CD14-positive monocyte (primary cell): ENCODE measurements at regions not wholly inside any gene's neighbourhood (a gene's known extent, or its start where the extent isn't known, plus 50 kb on each side); places are given as distances from the start of the nearest gene placed in this dataset.

ENCODE experiments used
- DNase-seq, 3 donors: peaks; one replicate each; pipeline ENCODE4 v3.0.0-alpha.2; 2011 to 2022
- H2AFZ ChIP-seq: 2 replicates; pipeline ENCODE4 v1.6.0; 2012; ENCODE audit warnings: mild to moderate bottlenecking, low read depth, low read length, inconsistent platforms; ENCODE audit not compliant: insufficient read depth, poor library complexity, severe bottlenecking
- H3K27ac ChIP-seq, 2 donors: 1 replicate in 1 of 2; 2 replicates in 1 of 2; pipeline ENCODE4 v1.5.1; 2012 to 2013; ENCODE audit warnings: low read length in 2 of 2, control low read depth in 1 of 2, inconsistent platforms in 1 of 2, low read depth in 1 of 2, mild to moderate bottlenecking in 1 of 2
- H3K27me3 ChIP-seq, 2 donors: one replicate each; pipeline versions ENCODE4 v1.6.0 to v1.6.1; 2011 to 2013; ENCODE audit warnings: low read length in 2 of 2; ENCODE audit not compliant: control insufficient read depth in 2 of 2, insufficient read depth in 2 of 2
- H3K36me3 ChIP-seq, 2 donors: replicated peaks in 1 of 2; 1 replicate in 1 of 2; 2 replicates in 1 of 2; pipeline versions ENCODE4 v1.5.1 to v1.6.1; 2012 to 2013; ENCODE audit warnings: low read length in 2 of 2, control low read depth in 1 of 2, inconsistent platforms in 1 of 2, mild to moderate bottlenecking in 1 of 2; ENCODE audit not compliant: insufficient read depth in 2 of 2, control insufficient read depth in 1 of 2
- H3K4me1 ChIP-seq, 2 donors: 1 replicate in 1 of 2; 2 replicates in 1 of 2; pipeline versions ENCODE4 v1.5.1 to v1.6.1; 2012 to 2013; ENCODE audit warnings: low read length in 2 of 2, control low read depth in 1 of 2, inconsistent platforms in 1 of 2, mild to moderate bottlenecking in 1 of 2, moderate library complexity in 1 of 2; ENCODE audit not compliant: insufficient read depth in 2 of 2, control insufficient read depth in 1 of 2
- H3K4me2 ChIP-seq: replicated peaks from 2 replicates; pipeline ENCODE3; 2012; ENCODE audit warnings: low read length, moderate library complexity, mild to moderate bottlenecking; ENCODE audit not compliant: poor library complexity, severe bottlenecking; ENCODE audit errors: extremely low read depth
- H3K4me3 ChIP-seq, 3 experiments: fragments of 200-600 bp in 1 of 3; sonication (generic) in 1 of 3; replicated peaks in 1 of 3; 1 replicate in 2 of 3; 2 replicates in 1 of 3; pipeline ENCODE4 v1.5.1; 2011 to 2013; ENCODE audit warnings: low read length in 3 of 3, mild to moderate bottlenecking in 3 of 3, control low read depth in 2 of 3, low read depth in 2 of 3, inconsistent platforms in 1 of 3, moderate library complexity in 1 of 3
- H3K79me2 ChIP-seq: 2 replicates; pipeline ENCODE4 v1.6.0; 2012; ENCODE audit warnings: mild to moderate bottlenecking, control low read depth, inconsistent platforms, low read length, moderate library complexity; ENCODE audit not compliant: insufficient read depth
- H3K9ac ChIP-seq: 2 replicates; pipeline ENCODE4 v1.6.0; 2017; ENCODE audit warnings: low read length, mild to moderate bottlenecking; ENCODE audit not compliant: insufficient read depth, poor library complexity, severe bottlenecking
- H3K9me3 ChIP-seq, 2 donors: replicated peaks in 1 of 2; 1 replicate in 1 of 2; 2 replicates in 1 of 2; pipeline versions ENCODE4 v1.5.1 to v1.6.1; 2012 to 2013; ENCODE audit warnings: low read length in 2 of 2, control low read depth in 1 of 2; ENCODE audit not compliant: control insufficient read depth in 1 of 2, insufficient read depth in 1 of 2
- H4K20me1 ChIP-seq: 2 replicates; pipeline ENCODE4 v1.6.0; 2012; ENCODE audit warnings: mild to moderate bottlenecking, low read length, control low read depth, moderate library complexity; ENCODE audit not compliant: insufficient read depth
- H3K27ac Mint-ChIP-seq, 7 donors: one replicate each; pipeline ENCODE4 v1.8.0; 2020; ENCODE audit warnings: mild to moderate bottlenecking in 7 of 7, mixed read lengths in 7 of 7, moderate library complexity in 6 of 7, inconsistent platforms in 2 of 7
- H3K27me3 Mint-ChIP-seq, 3 donors: one replicate each; pipeline ENCODE4 v1.8.0; 2021 to 2022; ENCODE audit warnings: low read depth in 3 of 3, mild to moderate bottlenecking in 3 of 3, mixed read lengths in 3 of 3, moderate library complexity in 3 of 3, inconsistent platforms in 1 of 3
- H3K36me3 Mint-ChIP-seq, 2 donors: one replicate each; pipeline ENCODE4 v1.8.0; 2020; ENCODE audit warnings: mixed read lengths in 2 of 2, inconsistent platforms in 1 of 2, mild to moderate bottlenecking in 1 of 2
- H3K4me1 Mint-ChIP-seq: one replicate; pipeline ENCODE4 v1.8.0; 2020; ENCODE audit warnings: mild to moderate bottlenecking, mixed read lengths
- H3K4me3 Mint-ChIP-seq, 2 donors: one replicate each; pipeline ENCODE4 v1.8.0; 2020; ENCODE audit warnings: mild to moderate bottlenecking in 2 of 2, mixed read lengths in 2 of 2, moderate library complexity in 1 of 2
- H3K9me3 Mint-ChIP-seq, 7 donors: one replicate each; pipeline ENCODE4 v1.8.0; 2020 to 2022; ENCODE audit warnings: mixed read lengths in 7 of 7, mild to moderate bottlenecking in 6 of 7, moderate library complexity in 6 of 7, inconsistent platforms in 2 of 7
- CTCF ChIP-seq: fragments of 200-600 bp; IDR thresholded peaks from one replicate; pipeline ENCODE4 v1.8.0; 2022; ENCODE audit warnings: antibody characterized with exemption, mild to moderate bottlenecking
- WGBS: methylation state at CpG from one replicate; pipeline ENCODE4 v1.1.5; 2013; ENCODE audit warnings: missing lambda C conversion rate; ENCODE audit not compliant: insufficient coverage; 5-methylcytosine and 5-hydroxymethylcytosine counted together
- intact Hi-C, 2 donors: fragments of 100-400 bp; cut with micrococcal nuclease; formaldehyde crosslinking; loops; one replicate each; pipeline versions ENCODE4 v1.15.0 to v1.15.1; 2023

- H3K4me3 ChIP-seq, result no peak overlapping the region
- H3K4me1 ChIP-seq, result no peaks in the 10 kb centered on the region
- no peaks in the 10 kb centered on the region for H3K36me3 ChIP-seq
- H3K27me3 ChIP-seq, result no peaks in the 10 kb centered on the region
- H3K27ac Mint-ChIP-seq, result no peak overlapping the region
- H3K9me3 Mint-ChIP-seq, result no peaks in the 10 kb centered on the region
- TF ChIP-seq CTCF, result no peak
- H4K20me1 ChIP-seq, result no peaks in the 10 kb centered on the region
- no peak overlapping the region for H2AFZ ChIP-seq
- WGBS, result 90% methylated on average over 2 of the region's 2 CpGs
- no peak overlapping the region for H3K9ac ChIP-seq
- no peaks in the 10 kb centered on the region for H3K79me2 ChIP-seq
- H3K9me3 ChIP-seq, result no peaks in the 10 kb centered on the region
- peaks cover 0 to 3% (median 0%) of the 10 kb centered on the region in 3 donors for H3K27me3 Mint-ChIP-seq
- H3K36me3 Mint-ChIP-seq, result no peaks in the 10 kb centered on the region
- H3K4me1 Mint-ChIP-seq, result no peaks in the 10 kb centered on the region
- intact Hi-C loops, result no loop called here
- no peak overlapping the region for H3K27ac ChIP-seq
- no peak overlapping the region for H3K4me2 ChIP-seq
- DNase-seq, result no peak
- no peak overlapping the region for H3K4me3 Mint-ChIP-seq
Measured at GRCh38 chr4:20394512-20394911, 142.8 kb downstream of the SLIT2 start.

GRCh38 chr4:20395160-20395773 is 143.6 kb downstream of the SLIT2 start:
- Histone ChIP-seq H3K27me3 (no peaks in the 10 kb centered on the region), H4K20me1 (no peaks in the 10 kb centered on the region), H3K4me2 (no peak overlapping the region), H3K36me3 (no peaks in the 10 kb centered on the region), H3K79me2 (no peaks in the 10 kb centered on the region), H3K27ac (no peak overlapping the region), H3K9ac (no peak overlapping the region), H3K4me1 (no peaks in the 10 kb centered on the region), H2AFZ (no peak overlapping the region), H3K4me3 (no peak overlapping the region), H3K9me3 (no peaks in the 10 kb centered on the region)
- Mint-ChIP-seq H3K4me1 (no peaks in the 10 kb centered on the region), H3K27me3 (no peaks in the 10 kb centered on the region), H3K27ac (no peak overlapping the region), H3K9me3 (no peaks in the 10 kb centered on the region), H3K36me3 (no peaks in the 10 kb centered on the region), H3K4me3 (no peak overlapping the region)
- TF ChIP-seq CTCF, result peak; percentile 73
- peak in 2 of 3 donors; percentile 12 to 15 for DNase-seq
- no CpG with 5 or more reads among the region's 3 CpGs for WGBS
- intact Hi-C loops, result no loop called here
